LHCN-M2 (cell line): ENCODE measurements at regions not wholly inside any gene's neighbourhood (a gene's known extent, or its start where the extent isn't known, plus 50 kb on each side); places are given as distances from the start of the nearest gene placed in this dataset.

ENCODE experiments used
- DNase-seq: peaks from one replicate; pipeline ENCODE4 v3.0.0-alpha.2; 2012; ENCODE audit warnings: low read depth

DNA sequence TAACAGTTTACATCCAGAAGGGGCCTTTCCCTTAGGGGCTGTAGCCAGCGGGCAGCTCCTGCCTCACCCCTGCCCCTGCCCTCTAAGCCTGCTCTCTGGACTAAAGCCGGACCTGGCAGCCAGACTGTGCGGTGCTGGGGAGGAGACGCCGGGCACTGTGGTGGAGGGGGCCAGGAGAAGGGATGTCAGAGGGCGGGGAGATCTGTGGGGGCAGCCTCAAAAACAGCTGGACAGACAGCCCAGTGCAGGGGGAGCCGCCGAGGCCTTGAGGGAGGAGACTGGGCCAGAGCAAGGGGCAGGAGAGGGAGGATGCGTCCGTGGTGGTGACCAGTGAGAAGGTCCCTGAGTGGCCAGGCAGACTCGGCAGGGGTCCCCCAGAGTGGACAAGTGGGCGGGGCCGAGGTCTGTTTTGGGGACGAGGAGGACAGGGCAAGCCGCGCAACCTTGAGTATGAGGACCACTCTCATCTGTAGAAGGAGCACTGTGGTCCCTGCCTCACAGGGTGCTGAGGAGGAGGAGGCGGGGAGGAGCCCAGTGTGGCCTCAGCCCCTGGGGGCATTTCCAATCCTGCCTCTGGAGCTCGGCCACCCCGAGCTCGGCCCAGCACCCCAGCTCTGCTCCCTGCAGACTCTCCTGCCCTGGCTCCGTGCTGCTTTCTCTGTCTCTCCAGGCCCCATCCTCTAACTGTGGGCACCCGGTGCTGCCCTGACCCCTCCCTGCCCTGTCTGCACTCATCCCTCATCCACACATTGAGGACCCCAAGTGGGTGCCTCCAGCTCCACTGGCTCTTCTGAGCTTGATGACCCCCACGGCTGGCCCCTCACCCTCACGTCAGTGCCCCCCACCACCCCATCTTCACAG, 59.2 kb upstream of the NKX1-1 start:
- no peak for DNase-seq

GRCh38 chr4:1464581-1465171, 58.4 kb upstream of the NKX1-1 start:
- DNase-seq = no peak

GRCh38 chr4:1463927-1464540, 57.8 kb upstream of the NKX1-1 start:
- no peak for DNase-seq

DNA sequence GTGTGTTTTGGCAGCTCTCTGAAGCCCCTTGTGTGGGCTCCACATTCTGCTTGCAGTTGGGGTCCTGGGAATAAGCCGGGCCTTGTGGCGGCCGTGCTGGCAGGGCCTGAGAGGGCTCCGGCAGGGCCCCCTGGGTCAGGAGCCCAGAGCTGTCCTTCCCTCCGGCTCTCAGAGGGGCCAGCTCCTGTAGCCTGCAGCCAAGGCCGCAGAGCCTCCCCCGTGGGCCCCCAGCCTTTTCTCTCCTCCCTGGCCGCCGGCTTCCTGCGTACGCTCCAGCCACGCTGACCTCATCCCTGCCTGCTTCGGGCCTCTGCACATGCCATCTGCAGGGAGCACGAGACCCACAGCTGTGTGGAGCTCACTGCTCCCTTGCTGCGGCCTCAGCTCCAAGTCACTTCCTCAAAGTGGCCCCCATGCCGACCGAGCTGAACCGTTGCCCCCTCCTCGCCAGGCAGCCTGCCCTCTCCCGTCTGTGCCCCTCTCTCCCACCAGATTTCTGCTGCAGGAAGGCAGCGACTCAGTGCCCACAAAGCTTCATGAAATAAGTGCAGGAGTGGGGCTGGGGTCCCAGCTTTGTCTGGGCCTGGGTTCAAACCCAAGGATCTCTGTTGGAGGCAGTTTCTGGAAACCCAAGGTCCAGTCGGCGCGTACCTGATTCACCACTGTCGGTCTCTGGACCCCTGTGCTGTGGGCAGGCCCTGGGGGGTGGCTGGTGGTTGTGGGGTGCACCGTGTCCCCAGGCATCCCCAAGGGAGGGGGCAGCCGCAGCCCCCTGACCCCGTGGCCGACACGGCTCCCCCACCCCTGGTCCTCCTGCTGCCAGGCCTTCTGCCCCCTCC, 57.1 kb upstream of the NKX1-1 start:
- DNase-seq = no peak

GRCh38 chr4:1462768-1463075, 56.5 kb upstream of the NKX1-1 start:
- no peak for DNase-seq

DNA sequence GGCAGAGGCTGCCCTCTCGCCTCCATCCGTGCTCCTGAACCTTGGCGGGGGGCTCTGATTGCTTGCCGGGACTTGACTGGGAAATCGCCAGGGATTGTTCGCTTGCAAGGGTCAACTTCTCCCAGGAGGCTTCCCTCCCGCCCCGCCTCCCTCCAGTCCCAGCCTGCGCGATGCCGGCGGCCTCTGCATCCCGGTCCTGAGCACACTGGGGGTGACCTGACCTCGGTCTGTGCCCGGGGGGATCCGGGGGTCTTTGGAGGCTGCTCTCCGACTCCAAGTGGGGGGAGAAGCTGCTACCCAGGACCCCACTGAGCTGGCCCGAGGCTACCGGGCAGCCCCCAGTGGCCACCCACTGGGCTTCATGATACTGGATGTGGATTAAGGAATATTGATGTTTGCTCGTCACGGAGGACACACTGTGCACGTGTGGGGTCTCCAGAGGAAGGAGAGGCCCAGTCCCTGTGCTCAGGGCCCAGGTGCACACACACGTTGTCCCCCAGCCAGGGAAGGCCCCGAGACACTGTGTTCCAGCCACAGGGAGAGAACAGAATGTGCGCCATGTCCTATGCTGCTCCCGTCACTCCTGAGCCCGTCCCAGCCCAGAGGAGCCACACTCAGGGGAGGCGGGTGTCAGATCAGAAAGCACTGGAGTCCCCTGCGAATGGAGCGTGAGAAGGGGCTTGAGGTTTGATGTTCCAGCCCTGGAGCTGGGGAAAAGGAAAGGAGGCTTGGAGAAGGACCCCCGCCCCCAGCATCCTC, 55.9 kb upstream of the NKX1-1 start:
- DNase-seq = no peak

GRCh38 chr4:1460967-1461868, 55.0 kb upstream of the NKX1-1 start:
- DNase-seq = no peak

DNA sequence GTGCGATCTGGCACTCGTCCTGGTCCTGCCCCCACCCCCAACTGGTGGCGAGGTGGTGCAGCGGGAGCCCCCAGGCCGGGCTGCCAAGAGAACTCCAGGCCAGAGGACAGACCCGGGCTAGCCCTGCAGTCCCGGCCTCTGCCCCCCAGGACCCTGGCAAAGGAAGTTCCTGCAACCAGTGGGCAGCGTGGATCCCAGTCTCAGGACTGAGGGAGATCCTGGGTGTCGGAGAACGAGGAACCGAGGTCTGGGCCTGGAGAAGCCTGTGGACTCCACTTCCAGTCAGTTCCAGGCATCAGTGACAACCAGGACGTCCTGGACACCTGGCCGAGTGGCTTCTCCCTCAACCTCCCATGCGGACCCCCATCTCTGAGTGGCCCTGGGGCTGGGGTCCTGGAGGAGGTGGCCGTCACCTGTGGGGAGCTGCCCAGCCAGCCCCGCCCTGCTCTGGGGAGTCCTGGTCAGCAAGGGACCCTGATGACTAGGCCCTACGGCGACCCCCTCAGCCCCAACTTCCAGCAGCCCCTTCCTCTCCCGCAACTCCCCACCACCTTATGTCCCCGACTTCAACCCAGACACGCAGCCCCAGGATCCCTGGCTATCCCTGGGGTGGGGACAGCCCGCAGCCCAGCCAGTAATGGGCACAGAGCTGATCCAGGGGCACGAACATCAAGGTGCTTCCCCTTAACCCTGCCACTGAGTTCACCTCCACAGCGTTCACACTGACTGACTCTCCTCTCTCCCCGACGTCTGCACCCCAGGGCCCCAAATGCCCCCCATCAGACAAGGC, 53.7 kb upstream of the NKX1-1 start:
- no peak for DNase-seq

DNA sequence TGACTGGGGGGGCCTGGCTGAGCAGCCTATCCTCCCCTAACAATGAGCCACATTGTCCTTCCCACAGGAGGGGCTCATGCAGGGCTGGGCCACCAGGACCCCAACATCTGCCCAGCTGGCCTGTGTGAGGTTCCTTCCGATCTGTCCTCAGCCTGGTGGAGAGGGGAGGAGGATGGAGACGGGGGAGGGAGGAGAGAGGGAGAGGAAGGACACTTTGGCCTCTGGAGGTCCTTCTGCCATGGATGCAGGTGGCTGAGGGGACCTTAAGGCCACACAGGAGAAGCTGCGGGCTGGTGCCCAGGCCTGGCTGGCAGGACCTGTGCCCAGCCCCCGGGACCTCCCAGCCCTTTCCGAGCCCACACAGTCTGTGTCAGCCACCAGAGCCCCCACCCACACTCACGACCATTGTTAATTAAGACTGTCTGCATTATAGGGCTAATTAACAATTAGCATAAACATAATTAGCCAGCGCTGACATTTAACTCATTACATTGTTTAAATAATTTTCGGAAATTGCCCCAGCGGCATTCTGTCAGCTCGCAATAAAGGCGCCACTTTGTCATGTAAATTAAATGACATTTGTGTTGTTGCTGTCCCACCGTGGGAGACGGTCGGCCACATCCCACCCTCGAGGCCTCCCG, 53.0 kb upstream of the NKX1-1 start:
- DNase-seq = no peak

DNA sequence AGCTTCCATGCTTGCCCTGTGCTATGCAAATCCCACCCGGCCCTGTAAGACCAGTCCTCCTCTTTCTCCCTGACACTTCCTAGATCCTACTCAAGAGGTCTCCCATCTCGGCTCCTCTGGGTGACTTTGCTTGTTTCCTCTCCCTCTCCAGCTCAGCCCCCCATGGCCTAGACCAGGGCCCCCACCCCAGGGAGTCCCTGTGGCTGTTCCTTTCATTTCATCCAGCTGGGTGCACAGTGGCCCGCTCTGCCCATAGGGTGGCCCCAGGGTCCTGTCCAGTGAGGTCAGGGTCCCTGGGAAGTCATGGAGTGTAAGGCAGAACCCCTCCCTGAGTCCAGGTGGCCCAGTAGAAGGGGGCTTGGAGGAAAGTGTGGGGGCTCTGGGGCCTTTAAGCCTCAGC, 52.3 kb upstream of the NKX1-1 start:
- DNase-seq = no peak
